GM18861 (cell line): ENCODE measurements at regions not wholly inside any gene's neighbourhood (a gene's known extent, or its start where the extent isn't known, plus 50 kb on each side); places are given as distances from the start of the nearest gene placed in this dataset.
"Not testable (repeated sequence)": the region's sequence is repeated elsewhere in the genome, so short reads cannot be mapped to it uniquely, and the experiment has no call there.

Experiments used
- ATAC-seq: cut with Tn5 transposase; IDR thresholded peaks from one replicate; pipeline ENCODE4 v1.9.1; 2021; ENCODE audit not compliant: unreplicated experiment

DNA sequence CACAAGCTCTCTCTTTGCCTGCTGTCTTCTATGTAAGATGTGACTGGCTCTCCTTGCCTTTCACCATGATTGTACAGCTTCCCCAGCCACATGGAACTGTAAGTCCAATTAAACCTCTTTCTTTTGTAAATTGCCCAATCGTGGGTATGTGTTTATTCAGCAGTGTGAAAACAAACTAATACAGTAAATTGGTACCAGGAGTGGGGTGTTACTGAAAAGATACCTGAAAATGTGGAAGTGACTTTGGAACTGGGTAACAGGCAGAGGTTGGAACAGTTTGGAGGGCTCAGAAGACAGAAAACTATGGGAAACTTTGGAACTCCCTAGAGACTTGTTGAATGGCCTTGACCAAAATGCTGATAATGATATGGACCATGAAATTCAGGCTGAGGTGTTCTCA, 214.3 kb upstream of the FSCB start:
- not testable (repeated sequence) for ATAC-seq

DNA sequence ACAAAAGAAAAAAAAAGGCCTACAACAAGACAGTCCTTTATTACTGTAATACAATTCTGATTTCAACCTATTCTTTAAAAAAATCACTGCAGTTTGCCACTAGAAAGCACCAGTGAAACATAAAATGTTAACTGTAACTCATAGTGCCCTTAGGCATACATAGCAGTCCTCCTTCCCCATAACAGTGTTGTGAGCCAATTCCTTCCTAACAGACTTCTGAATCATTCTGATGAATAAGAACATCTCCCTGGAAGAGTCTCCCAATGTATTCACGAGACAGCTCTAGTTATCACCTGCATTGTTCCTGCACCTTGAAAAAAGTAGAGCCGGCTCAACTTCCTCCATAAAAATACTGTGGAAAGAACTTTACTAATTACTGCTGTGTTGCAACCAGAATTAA, 213.6 kb upstream of the FSCB start:
- ATAC-seq = no peak

DNA sequence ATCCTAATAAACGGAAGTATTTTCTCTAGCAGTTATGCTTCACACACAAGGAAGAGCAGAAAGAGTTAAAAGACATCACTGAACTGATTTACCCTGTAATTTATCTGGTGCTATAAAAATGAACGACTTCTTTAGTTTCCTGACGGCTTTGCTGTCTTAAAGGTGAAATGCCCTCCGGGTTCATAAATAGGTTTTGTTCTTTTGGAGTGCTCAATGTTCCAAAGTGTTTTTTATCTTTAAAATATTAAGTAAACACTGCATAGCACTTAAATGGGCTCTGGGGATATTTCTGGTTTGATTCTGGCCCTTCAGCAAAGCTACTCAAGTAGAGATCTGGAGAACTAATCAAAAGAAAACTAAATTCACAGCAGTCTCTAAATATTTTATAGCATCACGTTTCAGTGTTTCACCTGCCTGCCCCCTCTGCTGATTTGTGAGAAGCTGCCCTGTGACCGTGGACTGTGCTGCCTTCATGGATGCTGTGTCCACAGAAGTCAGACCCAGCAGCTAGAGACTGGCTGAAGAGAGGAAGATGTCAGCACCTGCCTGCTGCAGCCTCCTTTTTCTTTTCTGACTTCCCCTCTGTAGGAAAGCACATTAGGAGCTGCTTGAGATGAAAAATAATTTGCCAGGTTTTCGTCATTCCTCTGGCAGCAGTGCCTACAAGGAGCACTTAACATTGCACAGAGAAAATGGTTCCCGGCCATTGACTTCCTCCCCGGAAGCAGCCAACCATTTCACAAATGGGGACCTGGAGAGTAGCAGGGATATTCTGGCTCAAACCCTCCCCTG, 205.1 kb upstream of the FSCB start:
- ATAC-seq = no peak

DNA sequence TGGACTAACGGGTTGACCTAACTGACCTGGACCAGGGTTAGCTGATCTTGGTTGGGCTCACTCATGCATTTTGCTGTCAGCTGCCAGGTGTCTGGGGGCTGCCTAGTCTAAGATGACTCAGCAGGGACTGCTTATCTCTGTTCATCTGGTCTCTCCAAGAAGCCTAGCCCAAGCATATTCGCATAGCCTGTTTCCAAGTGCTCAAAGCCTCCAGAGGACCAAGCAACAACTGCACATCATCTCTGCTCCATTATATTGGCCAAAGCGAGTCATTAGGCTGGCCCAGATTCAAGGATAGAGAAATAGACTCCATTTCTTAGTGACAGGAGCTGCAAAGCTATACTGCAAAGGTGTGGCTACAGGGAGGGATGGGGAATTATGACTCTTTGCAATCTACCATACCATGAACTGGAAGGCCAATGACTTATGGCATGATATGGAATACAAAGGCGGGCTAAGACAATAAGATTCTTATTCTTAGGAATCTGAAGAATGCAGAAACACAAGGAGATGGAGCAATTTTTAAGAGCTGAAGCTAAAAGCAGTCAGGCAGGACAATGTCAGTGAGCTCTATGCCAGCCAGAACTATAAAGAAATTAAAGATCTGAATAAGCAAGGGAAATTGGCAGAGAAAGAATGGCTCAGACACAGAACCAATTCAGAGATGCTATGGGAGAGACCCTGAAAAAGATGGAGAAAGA, 194.6 kb upstream of the FSCB start:
- ATAC-seq = no peak

DNA sequence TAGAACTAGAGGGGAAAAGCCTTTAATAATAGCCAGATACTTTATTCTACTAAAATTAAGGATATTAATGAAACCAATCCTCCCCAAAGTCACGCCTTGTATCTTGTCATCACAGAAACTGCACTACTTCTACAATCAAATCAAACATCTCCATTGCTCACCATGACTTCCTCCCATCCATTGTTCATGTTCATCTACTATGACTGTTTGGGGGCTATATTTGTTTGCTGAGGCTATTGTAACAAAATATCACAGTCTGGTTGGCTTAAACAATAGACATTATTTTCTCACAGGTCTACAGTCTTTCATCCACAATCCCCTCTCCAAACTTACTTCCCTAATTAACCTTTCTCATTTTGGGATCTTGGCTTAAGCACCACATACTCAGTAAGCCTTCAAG, 193.6 kb upstream of the FSCB start:
- ATAC-seq = no peak

DNA sequence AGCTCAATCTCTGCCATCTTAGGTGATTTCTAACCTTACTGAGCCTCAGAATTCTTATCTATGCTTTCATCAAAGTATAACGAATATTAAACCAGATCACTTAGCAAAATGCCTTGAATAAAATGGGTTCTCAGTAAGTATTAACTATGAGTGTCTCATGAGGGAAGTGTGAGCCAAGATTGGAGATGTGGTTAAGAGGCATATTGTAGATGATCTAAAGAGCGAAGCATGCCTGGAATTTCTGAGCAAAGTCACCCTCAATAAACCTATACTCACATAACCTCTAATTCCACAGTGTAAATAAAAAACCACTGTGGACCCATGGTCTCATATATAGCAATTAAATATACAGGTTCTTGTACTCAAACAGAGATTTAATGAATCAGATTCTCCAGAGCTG, 193.1 kb upstream of the FSCB start:
- ATAC-seq = no peak

DNA sequence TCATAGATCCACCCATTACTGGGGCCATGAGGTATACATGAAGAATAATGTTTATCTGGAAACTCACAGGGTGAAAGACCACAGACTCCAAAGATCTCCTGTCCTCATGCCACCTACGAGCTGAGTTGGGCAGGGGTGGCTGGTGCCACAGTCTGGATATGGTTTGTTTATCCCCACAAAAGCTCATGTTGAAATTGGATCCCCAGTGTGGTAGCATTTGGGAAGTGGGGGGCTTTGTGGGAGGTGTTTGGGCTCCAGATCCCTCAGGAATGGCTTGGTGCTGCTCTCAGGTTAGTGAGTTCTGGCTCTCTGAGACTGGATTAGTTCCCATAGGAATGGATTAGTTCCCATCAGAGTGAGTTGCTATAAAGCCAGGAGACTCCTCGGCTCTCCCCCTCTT, 192.3 kb upstream of the FSCB start:
- ATAC-seq = no peak

DNA sequence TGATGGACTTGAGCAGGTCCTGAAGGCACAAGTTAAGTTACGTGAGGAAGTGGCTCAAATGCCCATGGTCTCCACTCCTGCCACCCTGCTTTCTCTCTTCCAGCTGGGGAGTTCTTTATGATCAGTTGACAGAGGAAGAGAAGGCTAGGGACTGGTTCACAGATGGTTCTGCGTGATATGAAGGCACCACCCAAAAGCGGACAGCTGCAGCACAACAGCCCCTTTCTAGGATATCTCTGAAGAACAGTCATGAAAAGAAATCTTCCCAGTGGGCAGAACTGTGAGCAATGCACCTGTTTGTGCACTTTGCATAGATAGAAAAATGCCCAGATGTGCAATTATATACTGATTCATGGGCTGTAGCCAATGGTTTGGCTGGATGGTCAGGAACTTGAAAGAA, 162.4 kb upstream of the FSCB start:
- no peak for ATAC-seq

DNA sequence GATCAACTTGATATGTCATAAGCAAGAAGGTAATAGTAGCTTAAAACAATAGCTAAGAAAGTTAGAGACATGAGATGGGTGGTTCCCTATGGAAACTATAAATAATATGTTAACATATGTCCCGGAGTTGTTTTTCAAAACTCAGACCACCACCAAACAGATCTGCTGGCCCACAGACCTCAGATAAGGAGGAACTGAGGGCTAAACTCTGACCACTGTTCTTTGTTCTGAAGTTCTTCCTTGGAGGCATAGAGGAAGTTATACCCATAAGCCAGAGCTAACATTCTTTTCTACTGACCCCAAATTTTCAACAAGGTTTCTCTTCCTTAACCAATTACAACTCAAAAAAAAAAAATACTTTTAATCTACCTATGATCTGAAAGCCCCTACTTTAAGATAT, 156.1 kb upstream of the FSCB start:
- ATAC-seq = no peak

DNA sequence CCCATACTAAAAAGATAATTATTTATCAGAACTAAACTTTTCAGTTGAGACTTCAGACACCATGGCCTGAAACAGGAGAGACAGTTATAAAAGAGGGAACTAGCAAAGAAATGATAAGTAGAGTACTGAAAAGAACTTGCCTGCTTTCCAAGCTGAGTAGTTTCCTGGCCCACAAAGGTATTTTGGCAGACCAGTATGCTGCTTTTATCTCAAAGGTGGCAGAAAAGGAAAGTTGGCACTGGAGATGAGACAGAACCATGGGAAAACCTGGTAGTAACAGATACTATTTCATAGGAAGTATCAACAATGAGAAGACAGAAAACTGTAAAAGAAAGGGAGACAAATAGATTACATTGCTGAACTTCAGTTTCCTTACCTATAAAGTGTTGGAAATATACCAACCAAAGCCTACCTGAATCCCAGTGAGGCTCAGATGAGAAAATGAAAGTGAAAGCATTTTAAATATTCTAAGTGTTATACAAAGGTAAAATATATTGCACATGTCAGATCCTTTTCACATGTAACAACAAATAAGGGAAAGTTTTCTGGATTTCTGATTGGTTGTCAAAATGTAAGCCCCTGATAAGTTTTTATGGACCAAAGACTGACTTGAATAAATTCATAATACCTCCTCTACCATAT, 155.3 kb upstream of the FSCB start:
- peak; percentile 54 for ATAC-seq

DNA sequence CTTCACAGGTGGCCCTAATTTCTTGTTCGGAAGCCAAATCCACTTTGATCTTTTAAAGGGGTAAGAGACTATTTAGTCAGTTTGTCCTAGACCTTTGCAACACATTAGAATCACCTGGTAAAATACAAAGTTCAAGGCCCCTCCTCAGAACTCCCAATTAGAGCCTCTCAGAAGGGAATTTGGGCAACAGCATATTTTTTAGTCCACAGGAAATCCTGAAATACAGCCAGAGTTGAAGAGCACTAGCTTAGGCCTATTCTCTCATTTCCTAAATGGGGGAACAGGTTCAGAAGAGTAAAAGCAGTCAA, 151.3 kb upstream of the FSCB start:
- ATAC-seq = no peak

DNA sequence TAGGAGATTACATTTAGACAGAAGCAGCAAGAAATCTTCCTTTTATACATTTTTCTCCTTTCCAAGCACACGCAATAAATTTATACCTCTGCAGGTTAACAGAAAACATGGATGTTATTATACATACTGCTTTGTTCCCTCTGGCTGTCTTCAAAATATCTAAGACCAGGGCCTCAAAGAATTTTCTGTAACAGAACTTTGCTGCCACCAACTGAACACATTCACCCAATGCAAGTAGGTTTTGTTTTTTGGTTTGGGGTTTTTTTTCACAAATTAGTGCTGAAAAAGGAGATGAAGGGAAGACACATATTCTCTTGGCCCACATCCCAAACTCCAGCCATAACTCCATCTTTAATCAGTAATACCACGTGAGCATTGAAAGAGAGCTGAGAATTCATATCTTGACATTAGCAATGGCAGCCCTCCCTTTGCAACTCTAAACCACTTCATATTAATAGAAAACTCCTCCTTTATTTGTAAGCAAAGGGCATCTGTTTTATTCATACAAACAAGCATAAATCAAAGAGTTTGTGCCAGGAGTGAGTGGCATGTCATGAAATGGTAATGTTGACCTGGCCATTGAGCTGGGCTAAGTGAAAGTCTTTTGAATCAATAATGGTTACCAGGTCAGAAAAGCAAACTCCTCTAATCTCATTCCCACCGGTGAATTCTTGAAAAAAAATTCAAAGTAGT, 150.8 kb upstream of the FSCB start:
- no peak for ATAC-seq

DNA sequence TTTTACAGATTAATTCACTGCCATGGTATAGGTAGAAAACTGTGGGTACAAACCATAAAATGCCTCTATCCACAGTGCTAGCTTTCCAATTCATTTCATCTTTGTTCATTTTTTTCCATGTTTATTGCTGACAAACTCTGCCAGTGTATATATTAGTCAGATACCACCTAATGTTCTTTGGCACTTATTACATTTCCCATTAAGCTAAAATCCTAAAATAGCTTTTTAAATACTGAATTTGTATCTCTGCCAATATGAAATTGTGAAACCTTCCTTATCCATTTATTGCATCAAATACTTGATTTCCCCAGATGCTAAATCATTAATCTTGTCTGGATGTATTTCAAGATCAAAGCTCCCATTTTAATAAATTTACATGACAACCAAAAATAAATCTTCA, 150.1 kb upstream of the FSCB start:
- no peak for ATAC-seq

DNA sequence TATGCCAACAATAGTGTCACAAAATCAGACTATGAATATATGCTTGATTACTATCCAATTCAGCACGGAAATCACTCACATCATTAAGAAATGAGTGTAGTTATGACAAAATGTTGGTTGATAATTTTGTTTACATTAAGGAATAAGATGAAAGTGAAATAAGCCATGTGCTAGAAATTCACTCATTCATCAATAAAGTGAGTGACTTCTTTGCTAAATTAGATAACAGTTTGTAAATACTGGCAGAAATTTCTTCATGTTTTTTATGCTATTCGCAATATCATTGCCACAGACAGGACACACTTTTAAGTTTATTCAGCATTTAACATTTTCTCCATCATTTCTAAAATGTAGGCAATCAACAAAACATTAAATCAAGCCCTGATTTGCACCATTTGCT, 147.5 kb upstream of the FSCB start:
- no peak for ATAC-seq

DNA sequence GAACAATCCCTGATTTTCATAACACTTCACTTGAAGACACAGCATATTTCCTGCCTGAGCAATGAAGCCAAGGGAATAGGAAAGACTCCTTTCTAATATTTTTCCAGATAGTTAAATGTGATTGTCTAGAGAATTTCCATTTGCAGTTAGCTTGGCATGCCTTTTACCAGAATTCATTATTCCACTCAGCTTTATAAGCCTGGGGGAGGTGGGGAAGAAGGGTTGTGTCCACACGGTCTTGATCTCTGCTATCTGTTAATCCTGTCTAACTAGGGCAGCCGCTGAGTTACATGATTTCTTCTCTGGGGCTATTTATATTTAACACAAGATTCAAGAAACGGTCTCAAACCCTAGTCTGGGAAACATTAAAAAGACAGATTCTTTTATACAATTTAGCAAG, 146.6 kb upstream of the FSCB start:
- ATAC-seq = no peak

DNA sequence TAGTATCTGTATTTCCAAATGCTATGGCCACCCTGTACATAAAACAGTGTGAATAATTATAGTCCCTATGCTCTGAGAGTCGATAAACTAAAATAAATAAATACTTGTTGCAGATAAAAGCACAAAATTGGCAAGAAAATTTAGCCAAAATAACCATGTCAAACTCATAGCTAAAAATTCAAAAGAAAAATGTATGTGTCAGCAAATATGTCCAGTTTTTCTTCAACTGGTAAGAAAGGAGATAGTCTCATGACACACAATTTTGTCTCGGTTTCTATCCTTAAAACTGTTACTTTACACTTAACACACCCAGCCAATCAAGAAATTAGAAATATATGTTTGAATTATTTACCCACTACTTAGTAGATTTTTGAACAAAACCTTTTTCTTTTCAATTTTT, 145.6 kb upstream of the FSCB start:
- ATAC-seq = no peak

DNA sequence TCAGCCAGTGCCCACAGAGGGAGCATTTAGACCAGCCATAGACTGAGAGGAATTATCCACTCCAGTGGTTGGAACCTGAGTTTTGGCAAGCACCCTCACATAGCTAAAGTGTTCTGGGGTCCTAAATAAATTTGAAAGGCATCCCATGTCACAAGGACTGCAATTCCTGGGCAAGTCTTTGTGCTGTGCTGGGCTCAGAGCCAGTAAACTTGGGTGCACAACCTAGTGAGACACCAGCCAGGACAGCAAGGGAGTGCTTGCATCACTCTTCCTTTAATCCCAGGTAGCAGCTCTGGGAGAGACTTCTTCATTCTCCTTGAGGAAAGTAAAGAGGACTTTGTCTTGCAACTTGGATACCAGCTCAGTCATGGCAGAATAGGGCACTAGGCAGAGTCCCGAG, 142.0 kb upstream of the FSCB start:
- ATAC-seq = no peak

DNA sequence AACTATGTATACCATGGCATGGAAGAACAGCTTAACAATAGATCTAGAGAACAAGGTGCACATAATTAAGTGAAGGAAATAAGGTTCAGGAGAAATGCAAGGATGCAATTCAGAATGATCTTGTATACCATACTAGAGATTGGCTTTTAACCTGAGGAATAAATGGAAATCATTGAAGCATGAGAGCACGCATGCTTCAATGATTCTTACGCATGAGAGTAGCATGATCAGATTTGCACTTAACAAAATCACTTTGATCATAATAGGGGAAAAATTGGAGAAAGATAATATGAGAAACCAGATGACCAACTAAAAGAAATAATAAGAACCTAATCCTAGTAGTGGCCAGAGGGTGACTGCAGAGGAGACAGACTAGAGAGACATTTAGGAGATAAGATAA, 133.3 kb upstream of the FSCB start:
- no peak for ATAC-seq

DNA sequence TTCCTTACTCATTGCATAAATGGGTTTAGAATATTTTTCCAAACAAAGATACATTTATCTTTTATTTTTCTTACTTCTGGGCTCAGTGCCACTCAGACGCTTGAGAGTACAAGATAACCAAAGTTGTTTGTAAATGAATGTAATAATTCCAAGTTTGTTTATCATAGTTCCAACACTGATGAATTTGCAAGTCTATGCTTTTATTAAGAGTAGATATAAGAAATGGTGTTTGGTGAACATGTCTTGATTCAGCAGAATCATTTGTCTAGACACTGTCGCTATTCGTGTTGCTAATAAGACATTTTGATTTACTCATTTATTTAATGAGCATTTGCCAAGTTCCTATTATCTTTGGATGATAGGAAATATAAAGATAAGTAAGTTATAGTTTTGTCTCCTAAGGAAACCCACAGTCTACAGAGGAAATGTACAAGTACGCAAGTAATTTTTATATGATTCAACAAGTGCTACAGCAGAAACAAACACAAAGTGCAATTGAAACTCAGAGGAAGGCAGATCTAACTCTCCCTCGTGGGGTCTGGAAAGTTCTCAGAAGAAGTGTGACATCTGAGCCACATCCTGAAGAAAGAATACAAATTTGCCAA, 132.8 kb upstream of the FSCB start:
- no peak for ATAC-seq

DNA sequence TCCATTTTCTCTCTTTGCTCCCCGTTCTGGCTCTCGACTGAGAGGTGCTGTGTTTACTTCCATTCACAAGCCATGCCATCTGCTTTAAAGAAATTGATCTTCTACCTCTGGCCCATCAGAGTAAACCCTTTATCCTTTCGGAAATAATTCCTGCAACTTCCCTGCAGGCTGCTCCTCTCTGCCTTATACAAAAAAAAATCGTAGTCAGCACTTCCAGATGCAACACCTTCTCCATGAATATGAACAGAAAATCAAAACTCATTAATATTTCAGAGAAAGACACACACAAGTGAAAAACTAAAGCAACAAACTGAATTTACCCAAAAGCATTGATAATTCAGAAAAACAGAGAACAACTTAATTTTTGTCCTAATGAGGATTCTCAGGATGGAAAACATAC, 127.6 kb upstream of the FSCB start:
- ATAC-seq = no peak

DNA sequence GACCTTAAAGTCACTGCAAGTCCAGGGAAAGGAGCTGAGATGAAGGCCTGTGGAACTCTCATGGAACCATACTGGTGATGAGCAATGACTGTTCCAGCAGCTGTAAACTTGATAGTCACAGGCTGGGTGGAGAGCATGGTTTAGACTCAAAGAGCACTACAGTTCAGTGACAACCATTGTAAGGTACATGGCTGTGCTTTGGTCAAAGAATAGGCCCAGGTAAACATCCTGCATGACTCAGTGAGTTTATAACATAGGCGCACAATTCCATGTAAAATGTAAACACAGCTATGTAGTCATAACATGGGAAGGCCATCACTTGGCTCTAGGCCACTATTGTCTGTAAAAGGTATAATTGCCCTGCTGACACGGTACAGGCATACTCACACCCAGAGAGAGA, 119.3 kb upstream of the FSCB start:
- ATAC-seq = no peak

DNA sequence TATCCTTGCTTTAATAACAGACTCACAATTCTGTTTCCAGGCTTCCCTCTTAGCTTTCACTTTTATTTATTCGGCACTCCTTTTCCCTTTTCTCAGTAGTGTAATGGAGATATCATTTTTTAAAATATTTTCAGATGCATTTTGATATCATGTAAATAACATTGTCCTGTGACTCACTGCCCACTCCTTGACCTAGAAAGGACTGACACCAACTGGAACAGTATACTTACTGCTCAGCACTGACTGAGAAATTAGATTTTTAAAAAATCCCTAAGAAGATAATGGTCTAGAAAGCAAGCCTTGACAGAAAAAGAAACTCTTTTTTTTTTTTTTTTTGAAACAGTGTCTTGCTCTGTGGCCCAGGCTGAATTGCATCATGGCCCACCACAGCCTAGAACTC, 118.0 kb upstream of the FSCB start:
- ATAC-seq = no peak
